Esophagus mucosa (tissue), 1 donor: ENCODE measurements at regions not wholly inside any gene's neighbourhood (a gene's known extent, or its start where the extent isn't known, plus 50 kb on each side); places are given as distances from the start of the nearest gene placed in this dataset.
A peak's percentile ranks its signal among the peaks of the same experiment; 100 is the strongest.

ENCODE experiments used
- ATAC-seq: fragments of 200-7000 bp; cut with Tn5 transposase; one replicate; pipeline ENCODE4 v1.9.1; 2020
- donor health status: DM: yes; HTN: yes; CAD: no.

DNA sequence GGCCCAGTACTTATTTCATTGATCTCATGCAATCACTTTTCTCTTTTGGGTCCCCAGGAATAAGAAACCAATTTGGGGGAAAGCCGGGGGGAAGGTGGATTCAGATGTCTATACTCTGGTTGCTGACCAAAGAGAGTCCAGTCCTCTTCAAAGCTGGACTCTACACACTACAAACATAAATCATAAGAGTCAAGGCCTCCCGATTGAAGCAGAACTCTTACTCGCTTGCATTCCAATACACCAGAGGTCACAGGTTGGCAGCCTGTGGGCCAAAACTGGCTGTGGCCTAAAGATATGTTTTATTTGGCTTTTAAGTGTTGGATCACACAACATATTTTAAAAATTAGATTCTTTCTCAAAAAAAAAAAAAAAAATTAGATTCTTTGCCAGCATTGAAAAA is 311.4 kb upstream of the MSX2 start:
- no peak for ATAC-seq

DNA sequence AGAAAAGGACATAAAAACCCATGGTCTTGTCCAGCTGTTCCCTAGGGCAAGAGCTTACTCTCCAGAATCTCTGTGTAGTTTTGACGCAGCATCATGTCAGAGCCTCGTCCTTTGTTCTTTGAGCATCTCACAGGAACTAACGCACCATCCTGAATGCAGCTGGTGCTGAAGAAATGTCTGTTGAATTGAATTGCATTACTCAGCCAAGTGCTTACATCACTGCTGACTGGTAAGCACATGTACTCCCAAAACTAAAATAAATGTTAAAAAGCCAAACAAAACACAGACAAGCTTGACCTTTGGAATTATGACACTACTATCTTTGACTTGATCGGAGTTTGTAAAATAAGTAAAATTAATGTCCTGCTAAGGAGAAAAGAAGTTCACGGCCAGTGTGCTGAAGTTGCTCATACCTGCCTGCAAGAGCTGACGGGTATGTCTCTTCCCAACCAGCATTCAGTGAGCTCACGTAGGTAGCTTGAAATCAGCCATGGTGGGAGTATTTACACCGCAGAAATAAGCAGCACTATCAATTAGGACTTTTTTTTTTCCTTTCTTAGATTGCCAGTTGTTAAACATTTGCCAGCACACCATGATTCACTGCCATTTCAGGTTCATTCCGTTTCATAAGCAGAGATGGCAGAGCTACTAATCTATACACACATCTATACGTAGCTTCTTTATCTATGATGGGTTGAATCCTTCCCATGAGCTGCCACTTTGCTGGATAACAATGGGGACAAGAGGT is 310.6 kb upstream of the MSX2 start:
- no peak for ATAC-seq

DNA sequence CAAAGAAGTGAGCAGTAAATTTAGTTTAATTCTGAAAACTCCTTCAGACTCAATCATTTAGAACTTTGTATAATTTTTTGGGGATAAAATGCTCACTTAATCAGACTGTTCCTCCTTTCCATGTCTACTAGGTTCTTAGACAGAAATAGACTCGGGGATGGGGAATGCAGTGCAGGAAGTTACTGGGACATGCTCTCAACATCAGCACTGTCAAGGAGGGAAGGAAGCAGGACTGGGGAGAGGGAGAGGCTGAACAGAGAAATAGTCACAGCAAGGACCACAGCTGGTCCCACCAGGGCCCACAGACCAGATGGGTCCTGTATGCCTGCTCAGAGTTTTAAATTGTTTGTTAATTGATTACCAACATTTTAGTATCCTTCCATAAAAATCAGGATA is 310.1 kb upstream of the MSX2 start:
- ATAC-seq, result no peak

DNA sequence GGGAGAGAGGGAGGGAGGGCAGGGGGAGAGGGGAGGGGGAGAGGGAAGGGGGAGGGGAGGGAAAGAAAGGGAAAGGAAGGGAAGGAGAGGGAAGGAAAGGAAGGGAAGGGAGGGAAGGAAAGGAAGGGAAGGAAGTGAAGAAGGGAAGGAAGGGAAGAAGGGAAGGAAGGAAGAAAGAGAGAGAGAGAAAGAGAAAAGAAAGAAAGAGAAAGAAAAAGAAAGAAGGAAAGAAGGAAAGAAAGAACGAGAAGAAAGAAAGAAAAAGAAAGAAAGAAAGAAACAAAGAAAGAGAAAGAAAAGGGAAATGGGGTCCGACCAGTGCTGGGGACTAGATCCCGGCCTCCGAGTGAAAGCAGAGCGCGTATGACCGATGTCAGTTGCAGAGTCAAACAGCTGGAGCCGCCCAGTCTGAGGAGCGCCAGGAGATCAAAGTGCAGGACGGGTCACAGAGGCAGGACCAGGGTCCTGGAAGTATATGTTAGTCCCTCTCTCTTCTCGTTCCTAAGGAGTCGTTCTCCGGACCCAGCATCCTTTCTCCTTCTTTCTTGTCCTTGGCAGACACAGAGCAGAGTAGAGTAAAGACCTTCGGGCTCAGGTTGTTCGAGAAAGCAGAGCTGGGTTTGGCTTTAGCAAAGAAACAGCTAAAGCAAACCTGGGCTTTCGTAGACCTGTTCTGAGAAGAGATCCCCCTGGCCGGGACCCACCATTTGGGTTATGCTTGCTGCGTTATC is 305.4 kb upstream of the MSX2 start:
- ATAC-seq, result no peak

DNA sequence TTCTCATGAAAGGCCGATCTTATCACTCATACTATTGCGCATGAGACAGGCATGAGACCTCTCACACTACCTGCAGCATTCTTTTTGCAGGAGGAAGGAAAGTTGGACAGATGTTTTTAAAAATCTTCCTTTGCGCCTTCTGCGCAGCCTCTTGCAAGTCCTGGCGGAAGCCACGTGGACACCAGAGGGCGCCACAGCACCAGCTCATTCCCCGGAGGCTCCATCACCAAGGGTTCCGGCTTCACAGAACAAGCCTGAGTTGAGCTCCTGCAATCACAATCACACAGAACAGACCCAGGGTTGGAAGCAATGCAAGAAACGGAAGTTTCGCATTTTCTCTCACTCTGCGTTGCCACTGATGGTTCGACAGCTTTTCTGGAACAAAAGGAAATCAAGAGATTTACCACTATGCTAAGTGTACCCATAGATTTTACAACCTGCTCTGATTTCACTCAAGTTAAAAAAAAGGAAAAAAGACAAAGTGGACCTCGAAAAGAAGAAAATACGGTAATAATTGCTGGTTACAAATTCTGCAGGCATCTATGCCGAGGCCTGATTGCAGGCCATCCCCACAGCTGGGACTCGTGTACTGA is 304.7 kb upstream of the MSX2 start:
- ATAC-seq, result peak; percentile 91

DNA sequence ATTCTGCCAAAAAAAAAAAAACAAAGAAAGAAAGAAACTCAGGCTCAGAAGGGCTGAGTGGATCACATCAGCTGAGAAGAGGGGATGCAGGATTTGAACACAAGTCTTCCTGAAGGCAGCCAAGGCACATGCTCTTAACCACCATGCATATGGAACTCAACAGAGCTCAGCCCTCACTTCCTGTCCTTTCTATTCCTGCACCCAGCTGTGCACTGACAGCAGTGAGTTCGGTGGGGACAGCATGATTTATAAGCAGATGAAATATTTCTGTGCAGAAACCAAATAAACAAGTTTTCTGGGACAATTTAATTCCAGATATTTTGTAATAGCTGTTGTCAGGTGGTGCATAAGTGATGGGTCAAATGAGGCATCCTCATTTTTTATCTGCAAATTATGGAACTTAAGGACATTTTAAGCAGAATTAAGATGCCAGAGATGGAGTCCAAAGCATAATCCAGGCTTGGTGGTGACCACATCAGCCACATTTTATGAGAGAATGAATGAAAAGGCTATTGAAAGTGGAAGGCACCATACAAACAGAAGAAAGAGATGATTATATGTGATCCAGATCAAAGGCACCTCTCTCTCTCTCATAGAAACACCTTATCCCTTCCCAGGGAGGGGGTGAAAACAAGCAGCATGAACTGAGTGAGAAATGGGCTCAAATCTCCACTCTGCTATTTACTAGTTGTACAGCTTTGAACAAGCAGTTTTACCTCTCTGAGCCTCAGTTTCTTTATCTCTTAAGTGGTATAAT is 303.6 kb upstream of the MSX2 start:
- ATAC-seq, result no peak

DNA sequence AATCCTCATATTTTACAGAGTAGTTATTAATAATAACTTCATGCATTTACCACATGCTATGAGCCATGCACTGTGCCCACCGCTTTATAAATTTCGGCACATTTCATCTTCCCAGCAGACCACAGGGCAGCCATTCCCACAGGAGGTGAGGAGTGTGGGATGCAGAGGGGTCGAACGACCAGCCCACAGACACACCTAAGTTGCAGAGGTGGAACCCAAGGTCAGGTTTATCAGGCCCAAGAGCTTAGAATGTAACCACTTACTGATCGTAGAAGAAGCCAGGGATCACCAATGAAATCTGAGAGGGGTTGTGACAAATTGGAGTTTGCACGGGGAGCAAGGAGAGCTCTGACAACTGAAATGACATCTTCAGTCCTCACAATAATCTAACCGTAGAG is 303.0 kb upstream of the MSX2 start:
- ATAC-seq, result no peak

DNA sequence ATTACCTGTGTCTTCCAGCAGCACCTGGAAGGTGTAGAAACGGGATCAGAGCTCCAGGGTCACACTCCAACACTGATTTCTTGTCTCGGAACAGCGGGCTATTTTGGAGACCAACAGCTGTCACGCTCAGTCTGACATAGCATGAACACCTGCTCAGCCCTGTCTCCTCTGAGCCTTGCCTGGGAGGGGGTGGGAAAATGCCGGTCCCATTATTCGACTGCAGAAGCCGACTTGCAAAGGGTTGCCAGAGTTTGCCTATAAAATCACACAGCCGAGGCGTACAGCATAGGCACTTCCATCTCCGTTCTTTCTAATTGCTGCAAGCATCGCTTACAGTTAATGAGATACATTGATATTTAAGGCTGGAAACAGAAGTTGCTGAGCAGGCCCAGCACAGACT is 300.8 kb upstream of the MSX2 start:
- no peak for ATAC-seq

DNA sequence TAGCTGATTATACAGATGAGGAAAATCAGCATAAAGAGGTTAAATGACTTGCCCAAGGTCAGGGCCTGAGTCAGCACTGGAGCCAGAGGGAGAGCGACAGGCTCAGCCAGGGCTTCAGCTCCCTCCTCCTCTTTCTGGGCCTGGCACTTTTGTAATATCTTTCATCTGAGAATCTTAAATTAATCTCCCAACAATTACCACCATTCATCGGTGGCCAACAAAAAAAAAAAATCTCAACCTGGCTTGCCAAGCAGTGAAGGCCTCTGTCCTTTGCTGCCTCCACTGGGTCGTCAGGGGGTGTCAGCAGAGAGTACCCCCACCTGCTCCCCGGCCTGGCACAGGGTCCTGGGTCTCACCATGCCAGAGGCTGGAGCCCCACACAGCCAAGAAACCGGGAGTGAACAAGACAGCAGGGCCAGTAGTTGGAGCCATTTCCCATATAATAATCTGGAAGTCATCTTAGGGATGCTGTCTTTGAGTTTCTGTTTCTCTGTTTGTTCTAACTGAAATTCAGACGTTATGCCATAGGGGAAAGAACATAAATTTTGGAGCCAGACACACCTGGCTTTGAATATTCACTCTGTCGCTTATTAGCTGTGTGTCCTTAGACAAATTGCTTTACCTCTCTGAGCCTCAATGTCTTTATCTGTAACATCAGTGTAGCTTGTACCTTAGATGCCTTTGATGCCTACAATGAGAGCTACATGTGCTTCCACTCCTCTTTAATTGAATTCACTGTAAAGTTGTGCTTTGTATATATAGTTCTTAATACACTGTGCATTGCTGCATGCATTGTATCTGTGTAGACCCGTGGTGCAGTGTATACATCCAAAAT is 299.9 kb upstream of the MSX2 start:
- no peak for ATAC-seq

DNA sequence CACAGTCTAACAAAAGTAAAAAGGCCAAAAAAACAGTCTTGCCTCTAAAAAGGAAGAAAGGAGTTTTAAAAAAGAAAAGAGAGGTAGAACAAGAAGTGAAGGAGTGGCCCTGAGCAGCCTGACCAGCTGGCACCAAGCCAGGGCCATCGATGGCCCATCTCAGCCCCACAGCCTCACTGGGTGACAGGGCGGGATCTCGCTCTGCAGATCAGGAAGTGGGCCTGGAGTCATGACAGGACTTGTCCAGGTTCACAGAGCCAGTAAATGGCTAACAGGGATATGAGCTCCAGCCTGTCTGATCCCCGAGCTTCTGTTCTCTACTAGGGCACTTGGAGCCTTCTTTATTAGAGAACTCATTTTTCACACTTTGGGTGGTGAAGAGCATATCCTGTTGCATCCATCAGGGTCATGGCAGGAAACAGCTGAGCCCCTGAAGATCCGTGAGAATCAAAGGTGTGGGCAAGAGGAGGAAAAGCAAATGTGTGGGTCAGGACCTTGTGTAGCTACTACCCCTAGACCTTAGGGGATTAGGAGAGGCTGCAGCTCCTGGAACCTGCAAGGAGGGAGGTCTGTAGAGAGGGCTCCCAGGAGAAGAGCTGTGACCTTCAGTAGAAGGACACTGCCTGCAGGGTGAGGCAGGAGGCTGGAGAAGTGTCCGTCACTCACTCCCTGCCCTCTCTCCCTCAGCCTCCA is 299.0 kb upstream of the MSX2 start:
- peak; percentile 84 for ATAC-seq

DNA sequence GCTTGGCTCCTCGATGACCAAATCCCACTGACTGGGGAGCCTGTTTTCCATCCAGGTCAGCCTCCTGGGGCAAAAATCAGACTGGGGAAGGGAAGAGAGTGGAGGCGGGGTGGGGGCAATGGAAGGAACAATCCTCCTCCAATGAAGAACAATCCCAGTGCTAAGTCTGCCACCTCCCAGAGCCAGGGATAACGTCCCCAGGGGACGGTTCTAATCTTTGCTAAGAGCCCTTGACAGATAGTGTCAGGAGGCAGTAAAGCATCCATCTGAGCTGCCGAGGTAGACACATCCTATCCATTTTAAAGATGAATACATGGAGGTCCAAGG is 298.5 kb upstream of the MSX2 start:
- ATAC-seq, result no peak

DNA sequence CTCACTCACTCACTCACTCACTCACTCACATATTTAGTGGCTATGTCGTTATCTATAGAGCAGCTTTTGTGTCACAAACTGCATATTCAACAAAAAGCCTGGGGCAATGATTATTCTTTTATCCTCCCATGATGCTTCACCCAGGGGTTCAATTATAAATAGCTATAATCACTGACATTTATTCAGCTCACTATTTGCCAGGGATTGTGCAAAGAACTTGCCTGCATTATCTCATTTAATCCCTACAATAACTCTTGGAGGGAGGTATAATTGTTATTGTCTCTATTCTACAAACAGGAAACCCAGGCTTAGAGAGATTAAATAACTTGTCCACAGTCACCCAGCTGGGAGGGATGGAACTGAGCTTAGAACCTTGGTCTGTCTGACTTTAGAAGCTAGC is 298.0 kb upstream of the MSX2 start:
- ATAC-seq, result peak; percentile 28

DNA sequence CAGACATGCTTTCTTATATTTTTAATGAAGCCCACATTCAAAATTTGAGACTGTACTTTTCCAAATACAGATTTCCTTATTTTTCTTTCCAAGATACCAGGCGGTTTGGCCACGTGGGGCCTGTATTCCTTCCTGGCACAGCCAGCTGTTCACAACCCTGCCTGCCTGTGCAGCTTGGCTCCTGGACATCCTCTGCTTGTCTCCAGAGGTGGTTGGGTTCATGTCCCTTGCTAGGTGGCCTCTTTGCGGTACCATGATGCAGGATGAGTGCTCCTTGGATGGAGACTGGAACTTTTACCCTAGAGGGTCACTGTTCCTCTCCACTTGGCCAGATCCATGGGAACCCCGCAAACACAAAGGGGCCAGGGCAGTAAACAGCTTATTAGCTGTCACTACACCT is 297.5 kb upstream of the MSX2 start:
- ATAC-seq, result no peak

DNA sequence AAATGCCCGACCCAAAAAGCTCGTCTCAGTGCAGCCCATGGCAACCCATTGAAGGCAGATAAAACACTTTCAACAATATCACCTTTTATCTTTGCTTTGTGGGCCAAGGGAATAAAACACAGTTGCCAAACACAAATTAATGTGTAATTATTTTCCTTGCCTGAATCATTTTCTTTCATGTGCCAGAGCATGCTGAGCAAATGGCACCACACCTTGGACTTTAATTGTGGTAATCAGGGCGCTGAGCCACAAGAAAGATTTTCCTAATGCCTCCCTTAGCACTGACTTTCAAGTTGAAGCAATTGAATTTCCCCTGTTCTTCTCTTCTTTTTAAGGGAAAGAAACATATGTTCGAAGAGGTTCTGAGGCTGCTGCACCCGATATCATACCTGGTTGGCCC is 297.1 kb upstream of the MSX2 start:
- ATAC-seq, result peak; percentile 45

DNA sequence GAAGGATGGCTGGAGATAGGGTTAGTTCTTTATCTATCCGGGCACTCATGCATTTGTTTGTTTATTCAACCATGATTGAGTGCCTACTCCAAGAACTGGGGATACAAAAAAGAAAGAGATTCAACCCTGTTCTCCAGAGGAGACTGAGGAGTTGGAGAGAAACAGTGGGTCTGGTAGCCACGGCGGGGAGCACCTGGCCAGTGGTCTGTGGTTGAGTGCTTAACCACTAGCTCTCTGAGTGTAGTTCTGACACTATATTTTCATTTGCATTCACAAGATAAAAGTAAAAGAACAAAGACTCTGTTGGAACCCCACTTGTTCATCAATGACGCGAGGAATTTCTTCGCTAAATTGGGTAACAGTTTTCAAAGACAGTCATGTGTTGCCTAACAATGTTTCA is 295.5 kb upstream of the MSX2 start:
- ATAC-seq, result no peak

DNA sequence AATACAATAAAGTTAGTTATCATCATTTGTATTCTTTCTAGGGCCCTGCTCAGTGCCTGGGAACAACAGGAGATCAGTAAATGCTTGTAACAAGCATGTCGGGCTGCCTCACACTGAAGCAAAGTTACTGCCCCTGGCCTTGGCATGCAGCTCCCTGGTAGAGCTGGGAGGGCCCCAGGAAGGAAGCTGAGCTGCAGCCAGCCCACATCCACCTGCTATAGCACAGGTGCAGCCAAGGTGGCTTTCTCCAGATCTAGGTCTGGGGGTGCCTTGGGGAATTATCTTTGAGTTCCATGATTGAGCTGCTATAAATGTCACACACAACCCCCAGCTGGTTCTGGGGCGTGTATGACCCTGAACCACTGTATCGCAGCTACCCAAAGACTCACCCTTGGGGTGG is 293.4 kb upstream of the MSX2 start:
- no peak for ATAC-seq

DNA sequence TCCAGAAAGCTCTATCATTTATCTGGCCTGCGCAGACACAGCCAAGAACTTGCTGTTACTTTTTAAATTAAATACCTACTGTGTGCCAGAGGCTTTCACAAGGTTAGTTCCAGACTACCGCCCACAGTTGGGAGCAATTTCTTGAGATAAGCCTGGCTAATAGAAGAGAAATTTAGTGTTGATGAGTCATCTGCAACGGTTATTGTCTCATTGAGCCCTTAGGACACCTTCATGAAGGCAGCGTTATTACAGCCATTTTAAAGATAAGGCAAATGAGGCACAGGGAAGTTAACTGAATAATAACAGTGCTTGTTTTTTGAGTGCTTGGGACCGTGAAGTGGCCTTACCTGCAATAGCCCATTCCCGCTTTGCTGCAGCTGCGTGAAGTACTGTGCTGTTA is 292.9 kb upstream of the MSX2 start:
- no peak for ATAC-seq

DNA sequence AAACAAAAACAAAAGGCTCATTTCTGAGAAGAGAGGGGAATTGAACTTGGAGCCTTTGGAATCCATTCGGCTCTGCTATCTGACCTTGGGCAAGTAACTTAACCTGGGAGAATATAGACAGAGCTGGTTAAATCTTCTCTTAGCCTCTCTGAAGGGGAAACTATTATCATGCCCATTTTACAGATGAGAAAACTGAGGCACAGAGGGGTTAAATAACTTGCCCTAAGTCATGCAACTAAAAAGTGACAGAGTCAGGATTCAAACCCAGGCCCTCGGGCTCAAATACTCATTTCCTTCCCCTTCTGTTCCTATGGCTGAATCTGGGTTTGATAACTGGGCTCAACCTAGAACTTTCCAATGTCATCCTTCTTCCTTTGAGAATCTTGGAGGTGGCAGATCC is 291.3 kb upstream of the MSX2 start:
- ATAC-seq, result no peak

DNA sequence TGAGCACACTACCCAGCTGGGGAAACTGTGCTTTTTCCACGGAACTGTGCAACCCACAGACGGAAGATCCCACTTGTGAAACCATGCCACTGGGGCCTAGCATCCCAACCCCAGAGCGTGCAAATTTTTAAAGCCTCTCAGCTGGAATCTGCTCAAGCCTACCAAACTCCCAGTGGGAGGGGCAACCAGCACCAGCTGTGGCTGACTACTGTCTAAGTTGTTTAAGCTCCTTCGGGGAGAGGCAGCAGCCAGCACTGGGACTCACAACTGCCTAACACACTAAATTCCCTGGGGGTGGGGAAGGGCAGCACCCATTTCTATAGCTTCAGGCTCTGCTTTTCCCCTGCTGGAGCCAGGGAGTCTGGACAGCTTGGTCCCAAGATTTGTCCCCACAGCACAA is 287.6 kb upstream of the MSX2 start:
- ATAC-seq, result no peak

DNA sequence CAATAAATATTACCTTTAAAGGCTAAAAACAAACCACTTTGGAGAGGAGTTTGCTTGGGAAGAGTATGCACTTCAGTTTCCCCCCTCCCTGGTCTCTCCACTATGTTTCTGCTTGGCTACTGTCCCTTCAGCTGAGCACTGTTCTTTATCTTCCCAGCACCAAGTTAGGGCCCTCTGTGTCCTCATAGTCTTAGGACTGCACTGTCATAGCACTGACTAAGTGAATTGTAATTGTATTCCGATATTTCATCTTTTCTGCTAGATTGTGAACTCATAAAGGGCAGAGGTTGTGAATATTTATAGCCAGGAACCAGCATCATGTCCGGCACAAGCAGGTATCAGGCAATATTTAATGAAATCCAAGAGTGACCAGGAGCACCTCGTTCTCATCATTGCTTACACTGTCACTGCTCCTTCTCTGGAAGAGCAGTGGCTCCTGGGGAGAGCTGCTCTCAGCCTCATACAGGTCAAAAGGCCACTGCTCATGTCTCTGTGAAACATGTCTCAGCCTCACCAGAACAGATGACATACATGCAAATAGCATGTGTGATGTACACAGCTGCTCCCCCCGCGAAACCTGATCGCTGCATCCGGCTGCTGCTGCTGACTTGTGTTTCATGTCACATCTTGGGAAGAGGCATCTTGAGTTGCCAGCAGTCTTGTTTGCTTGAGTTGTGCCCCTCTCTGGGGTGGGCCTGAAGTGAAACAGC is 279.7 kb upstream of the MSX2 start:
- no peak for ATAC-seq

DNA sequence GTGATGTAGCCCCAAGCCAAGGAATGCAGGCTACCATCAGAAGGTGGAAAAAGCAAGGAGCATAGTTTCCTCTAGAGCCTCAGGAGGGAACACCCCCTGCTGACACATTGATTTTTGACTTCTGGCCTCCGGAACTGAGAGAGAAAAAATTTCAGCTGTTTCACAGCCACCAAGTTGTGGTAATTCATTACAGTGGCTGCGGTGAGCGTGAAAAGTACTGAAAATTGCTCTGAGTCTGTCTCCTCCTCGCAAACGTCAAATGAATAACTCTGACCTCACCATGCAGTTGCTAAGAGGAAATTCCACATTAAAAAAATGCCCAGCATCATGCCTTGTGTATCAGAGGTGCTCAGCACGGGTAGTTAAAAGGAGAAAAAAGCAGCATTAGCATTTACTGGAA is 277.9 kb upstream of the MSX2 start:
- ATAC-seq, result no peak
